HCEC 1CT (cell line): ENCODE measurements at regions not wholly inside any gene's neighbourhood (a gene's known extent, or its start where the extent isn't known, plus 50 kb on each side); places are given as distances from the start of the nearest gene placed in this dataset.
"Not testable (repeated sequence)": the region's sequence is repeated elsewhere in the genome, so short reads cannot be mapped to it uniquely, and the experiment has no call there.

Experiments
- DNase-seq: peaks from one replicate; pipeline ENCODE4 v3.0.0-alpha.2; 2017

DNA sequence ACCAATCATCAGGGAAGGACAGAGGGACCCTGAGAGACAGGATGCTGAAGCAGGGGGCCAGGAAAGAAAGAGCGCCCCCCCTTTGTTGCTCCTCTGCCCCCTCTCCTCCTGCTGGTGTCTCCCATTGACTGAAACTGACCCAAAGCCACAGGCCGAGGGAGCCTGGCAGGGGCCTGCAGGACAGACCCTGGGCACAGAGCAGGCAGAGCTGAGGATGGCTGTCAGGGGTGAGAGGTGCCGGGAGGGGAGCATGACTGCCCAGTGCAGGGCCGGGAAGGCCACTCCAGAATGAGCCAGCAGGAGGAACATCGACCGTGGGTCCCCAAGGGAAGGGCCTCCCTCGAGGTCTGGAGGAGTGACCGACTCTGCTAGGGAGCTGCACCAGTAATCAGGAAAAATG is 427.8 kb downstream of the PREX1 start:
- no peak for DNase-seq

DNA sequence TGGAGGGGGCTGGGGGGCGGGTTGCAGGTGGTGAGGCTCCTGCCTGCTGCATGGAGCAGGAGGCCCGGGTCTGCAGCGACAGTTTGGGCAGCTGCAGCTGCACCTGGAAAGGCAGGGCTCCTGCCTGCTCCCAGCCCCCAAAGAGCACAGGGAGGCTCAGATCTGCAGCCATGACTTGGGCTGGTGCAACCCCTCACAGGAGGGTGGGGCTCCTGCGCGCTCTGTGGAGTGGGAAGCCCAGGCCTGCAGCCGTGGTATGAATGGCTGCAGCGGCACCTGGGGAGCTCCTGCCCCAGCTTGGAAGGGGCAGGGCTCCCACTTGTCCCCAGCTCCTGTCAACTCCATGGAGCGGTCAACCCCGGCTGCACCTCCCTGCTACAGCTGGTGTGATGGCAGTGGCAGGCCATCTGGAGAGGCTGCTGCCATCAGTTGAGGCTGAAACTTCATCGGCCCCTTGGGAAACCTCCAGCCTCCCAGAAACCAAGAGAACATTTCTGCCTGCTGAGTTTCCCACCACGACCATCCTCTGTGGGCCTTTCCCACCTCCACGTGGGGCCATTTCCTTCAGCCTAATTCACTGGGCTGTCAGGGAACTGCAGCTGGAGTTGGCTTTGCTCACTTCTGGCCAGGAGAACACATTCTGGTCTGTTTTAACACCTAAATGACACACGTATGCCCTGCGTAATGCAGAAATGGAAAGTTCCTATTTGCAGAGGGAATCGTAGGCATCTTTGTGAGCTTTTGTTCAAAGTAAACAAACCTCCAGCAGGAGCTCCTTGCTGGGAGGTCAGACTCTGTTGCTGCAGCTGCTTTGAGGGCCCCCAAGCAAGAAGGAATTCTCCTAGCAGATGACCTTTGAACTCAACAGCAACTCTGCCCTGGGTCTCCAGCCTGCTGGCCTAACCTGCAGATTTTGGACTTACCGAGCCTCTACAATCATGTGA is 429.0 kb downstream of the PREX1 start:
- no peak for DNase-seq

DNA sequence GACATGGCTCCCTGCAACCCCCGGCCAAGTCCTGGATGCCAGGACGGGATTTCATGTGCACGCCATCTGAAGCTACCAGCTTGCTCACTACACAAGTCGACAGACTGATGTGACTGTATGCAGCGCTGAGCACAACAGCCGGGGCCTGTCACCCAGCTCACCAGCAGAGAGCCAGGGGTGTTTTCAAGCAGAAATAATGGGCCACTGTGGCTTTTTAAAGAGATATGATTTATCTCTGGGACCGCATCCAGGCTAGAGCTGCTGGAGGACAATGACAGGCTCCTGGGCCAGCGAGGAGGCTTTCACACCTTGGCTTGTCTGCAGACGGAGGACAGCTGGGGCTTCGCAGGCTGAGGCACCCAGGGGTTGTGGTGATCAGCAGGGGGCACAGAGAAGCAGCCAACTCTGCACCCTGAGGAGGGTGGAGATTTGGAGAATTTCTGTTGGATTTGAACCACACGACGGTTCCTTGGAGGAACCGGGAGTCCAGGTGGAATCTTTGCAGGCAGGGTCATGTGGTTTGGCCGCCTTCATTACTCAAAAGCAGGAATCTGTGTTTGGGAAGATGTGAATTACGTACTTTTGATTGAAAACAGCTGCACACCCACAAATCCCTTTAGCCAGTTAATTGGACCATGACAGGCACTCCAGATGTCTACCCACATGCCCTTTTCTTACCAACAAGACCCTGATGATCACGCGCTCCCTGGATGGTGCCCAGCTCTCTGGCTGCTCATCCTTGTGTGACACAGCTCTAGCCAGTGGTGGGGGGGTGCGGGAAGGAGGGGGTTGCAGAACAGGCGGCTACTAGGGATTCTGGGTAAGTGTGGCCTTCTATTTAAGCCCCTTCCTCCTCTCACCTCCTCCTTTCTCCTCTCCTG is 430.6 kb downstream of the PREX1 start:
- not testable (repeated sequence) for DNase-seq

DNA sequence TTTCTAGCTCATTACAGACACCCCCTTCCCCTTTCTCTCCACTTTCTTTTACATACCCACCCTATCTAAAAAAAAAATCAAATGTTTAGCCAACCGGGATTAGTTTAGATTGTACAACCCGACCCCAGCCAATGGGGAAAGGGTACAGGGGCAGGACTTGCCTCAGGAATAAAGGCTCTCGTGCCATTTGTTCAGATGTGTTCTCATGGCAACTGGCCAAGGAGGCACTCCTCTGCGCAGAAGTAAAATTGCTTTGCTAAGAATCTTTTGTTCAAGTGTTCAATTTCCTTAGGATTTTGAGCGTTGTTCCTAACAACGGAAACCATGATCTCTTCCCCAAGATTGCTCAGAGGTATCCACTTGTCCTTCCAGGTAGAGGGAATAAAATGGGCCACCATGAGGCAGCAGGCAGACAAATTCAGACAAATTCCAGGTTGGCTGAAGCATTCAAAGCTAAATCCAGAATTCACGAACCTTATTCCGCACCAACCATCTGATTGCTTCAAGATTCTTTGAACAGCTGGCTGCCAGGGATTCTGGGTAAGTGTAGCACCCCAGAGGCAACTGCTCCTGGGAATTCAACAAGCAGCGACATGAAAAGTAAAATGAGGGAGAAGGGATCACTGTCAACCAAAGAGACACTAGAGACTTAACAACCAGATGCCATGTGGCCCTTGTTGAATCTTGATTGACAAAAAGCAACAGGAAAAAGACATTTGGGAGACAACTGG is 431.8 kb downstream of the PREX1 start:
- DNase-seq: no peak

DNA sequence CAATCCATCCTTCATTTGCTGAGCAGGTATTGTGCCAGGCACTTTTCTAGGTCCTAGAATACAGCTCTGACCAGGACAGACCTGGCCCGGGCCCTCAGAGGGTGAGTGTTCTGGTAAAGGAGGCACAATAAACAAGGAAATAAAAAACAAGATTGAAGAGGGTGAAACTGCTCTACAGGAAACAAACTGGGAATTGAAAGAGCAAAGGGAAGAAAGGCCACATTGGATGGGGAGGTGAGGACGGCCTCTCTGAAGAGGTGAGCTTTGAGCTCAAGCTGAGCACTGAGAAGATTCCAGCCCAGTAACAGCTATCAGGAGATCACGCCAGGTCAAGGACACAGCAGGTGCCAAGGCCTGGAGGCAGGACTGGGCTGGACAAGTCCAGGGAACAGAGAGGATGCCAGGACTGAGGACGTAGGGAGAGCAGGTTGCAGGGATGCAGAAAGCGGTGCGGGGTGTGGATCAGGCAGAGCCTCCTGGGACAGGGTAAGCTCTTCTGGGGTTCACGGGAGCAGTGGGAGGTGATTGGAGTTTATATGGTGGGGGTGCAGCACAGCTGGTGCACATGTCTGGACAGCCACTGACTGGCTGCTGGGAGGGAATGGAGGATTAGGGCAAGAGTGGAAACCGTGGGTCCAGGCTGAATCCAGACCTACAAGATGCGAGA is 433.3 kb downstream of the PREX1 start:
- DNase-seq: no peak

DNA sequence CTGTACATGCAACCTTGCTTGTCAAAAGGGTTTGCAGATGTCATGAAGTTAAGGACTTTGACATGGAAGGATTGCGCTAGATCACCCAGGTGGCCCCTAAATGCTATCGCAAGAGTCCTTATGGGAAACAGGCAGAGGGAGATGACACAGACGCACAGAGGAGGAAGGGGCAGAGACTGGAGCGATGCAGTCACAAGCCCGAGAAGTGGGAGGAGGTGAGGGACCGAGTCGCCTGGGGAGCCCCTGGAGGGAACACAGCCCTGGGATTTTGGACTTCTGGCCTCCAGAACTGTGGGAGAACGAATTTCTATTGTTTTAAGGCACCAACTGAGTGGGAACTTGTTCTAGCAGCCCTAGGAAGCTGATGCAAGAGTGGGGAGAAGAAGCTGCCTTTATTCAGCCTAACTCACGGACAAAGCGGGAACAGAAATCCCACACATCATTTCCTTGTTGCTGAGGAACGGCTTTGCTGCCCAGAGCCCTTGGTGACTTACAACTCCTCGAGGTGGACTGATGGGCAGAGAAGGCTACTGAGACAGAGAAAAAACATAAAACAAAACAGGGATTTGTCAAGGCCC is 434.0 kb downstream of the PREX1 start:
- DNase-seq: no peak

DNA sequence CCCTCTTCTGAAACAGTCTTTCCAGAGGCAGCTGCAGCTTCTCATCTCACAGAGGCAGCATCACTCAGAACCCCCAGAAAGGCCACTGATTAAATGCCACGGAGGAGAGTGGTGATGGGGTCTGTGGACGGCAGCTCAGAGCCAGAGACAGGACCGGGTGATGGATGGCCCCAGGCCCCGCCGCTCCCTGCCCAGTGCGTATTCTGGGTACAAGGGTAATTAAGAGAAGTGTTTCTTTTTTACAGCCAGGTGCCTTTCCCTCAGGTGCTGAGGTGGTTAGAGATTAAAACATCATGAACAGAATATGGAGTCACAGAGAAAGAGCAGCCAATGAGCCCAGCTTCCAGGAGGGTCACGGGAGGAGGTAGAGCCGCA is 434.5 kb downstream of the PREX1 start:
- no peak for DNase-seq

DNA sequence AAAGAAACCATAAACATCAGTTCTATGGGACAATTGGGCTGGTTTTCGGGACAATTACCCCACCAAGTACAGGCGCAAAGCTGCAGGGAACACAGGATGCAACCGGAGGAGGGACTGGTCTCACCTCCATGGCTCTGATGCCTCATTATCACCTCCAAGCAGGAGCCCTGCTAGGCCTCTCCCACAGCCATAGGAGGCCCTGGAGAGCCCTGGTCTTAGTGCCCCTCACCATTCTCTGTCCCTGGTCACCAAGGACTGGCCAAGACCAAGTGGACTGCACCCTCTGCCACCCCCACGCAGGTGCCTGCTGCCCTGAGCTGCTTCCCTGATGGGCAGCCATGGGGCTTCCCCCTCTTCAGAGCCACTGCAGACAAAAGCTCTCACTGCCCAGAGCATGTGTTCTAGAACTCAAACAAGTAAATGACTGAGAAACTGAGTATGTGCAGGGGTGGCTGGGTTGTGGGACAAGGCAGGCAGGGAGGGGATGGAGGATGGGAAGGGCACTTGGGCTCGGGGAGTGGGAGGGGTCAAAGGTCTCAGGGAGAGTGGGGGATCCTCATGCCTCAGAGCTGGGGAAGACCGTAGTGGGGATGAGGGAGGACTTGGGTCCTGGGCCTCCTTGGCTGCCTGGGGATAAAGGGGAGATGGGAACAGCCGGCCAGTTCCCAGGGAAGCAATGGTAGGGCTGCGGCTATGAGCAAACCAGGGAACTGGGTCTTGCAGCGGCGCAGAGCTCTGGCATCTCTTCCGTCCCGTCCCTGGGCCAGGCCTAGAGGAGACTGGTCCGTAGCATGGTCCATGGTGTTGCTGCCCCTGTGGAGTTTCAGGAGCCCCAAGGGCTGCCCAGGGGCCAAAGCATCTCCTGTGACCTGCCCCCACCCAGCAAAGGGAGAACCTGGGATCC is 435.1 kb downstream of the PREX1 start:
- no peak for DNase-seq

DNA sequence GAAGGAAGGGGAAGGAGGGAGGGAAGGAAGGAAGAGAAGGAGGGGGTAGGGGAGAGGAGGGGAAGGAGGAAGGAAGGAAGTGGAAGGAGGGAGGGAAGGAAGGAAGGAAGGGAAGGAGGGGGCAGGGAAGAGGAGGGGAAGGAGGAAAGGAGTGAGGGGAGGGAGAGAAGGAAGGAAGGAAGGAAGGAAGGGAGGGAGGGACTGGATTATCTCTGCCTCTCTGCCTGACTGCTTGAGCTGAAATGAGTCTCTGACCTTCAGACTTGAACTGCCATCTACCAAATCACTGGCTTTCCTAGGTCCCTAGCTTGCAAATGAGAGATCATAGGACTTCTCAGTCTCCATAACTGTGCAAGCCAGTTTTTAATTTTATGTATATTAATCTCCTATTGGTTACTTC is 436.8 kb downstream of the PREX1 start:
- DNase-seq: no peak

DNA sequence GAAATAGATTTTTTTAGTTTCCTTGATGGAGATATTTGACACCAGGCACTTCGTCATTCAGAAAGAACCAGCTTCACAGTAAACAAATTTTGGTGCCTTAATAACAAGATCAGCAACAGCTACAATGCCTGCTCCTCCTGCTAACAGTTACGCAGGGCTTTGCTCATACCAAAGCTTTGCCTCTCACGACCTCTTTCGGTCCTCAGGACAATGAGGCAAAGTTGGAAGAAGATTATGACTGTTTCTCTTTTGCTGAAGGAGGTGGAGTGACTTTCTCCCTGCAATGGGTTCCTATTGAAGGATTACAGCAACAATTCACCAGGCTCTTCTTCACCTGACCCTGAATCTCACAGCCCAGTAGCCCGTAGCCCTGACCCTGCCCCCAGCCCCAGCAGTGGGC is 440.1 kb downstream of the PREX1 start:
- DNase-seq: no peak

DNA sequence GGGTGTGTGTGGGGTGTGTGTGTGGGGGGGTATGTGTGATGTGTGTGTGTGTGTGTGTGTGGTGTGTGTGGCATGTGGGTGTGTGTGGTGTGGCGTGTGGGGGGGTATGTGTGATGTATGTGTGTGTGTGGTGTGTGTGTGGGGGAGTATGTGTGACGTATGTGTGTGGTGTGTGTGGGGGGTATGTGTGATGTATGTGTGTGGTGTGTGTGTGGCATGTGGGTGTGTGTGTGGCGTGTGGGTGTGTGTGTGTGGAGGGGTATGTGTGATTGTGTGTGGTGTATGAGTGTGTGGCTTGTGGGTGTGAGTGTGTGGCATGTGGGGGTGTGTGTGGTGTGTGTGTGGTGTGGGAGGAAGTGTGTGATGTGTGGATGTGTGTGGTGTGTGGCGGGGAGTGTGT is 442.3 kb downstream of the PREX1 start:
- DNase-seq: no peak

DNA sequence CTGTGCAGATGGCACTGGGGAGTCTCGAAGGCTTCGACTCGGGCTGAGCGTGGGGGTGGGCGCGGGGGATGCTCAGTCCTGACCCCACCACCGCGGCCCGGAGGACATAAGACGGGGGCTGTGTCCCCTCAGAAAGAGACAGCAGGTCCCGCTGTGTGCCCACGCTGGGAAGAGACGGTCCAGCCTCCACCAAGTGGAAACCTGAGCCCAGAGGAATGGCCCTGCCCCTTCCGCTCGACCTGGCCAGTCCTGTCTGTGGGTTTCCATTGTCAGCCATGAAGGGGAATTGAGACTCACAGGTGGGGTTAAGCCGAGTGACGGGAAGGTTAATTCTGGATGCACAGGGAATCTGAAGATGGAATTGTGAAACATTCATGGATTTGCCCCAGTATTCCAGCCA is 442.7 kb downstream of the PREX1 start:
- no peak for DNase-seq

DNA sequence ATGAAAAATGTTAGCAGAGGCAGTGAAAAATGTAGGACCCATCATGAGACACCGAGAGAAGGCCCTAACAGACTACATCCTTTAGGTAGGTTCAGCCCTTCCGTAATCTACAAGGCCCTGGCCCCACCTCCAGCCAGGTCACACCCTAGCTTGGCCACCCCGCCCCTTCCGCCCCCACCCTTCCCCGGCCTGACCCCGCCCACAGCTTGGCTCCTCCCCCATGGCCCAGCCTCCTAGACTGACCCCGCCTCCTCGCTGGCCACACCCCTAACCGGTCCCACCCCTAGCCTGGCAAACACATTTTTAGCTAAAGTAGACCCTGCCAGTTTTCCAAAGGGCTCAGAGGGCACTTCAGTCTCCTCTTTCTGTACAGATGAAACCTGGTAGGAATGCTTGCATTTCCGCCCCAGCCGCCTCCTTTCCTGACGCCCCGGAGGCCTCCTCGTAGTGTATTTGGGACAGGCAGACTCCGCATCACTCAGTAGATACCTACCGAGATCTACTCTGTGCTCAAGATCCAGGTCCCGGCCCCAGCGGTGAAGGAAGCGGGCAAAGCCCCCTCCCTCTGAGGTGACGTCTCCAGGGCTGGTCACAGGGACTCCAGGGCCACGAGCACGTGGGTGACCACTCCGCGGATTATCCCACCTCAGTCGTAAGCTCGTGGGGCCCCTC is 443.5 kb downstream of the PREX1 start:
- DNase-seq: no peak

DNA sequence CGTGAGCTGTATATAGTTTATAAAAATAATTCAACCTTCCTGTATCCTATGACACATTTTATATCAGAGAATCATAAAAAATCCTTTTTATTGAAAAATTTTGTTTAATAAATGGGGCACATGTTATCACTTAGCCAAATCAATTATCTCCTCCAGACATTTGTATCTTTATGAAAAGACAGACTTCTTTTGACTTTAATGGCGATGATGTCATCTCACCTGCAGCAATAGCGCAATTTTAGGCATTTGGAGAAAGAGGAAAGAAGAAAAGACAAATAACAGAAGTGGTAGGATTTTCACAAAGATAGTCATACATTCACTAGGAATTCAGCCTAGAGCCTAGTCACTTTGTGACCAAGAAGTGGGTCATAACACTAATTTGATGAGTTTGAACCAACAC is 444.5 kb downstream of the PREX1 start:
- no peak for DNase-seq

DNA sequence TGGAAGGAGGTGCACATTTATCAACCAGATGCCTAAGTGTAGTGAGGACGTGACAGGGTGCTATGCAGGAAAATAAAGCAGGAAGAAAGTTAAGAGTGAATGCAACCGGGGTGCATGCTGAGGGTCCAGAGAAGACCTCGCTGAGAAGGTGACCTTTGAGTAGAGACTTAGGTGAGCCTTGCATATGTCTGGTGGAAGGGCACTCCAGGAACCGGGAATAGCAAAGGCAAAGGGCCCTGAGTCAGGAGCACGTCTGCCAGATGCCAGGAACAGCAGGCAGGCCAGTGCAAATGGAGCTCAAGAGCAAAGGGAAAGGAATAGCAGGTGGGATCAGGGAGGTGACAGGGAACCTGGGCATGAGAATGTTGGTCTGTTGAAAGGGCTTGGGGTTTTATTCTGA is 445.5 kb downstream of the PREX1 start:
- no peak for DNase-seq

DNA sequence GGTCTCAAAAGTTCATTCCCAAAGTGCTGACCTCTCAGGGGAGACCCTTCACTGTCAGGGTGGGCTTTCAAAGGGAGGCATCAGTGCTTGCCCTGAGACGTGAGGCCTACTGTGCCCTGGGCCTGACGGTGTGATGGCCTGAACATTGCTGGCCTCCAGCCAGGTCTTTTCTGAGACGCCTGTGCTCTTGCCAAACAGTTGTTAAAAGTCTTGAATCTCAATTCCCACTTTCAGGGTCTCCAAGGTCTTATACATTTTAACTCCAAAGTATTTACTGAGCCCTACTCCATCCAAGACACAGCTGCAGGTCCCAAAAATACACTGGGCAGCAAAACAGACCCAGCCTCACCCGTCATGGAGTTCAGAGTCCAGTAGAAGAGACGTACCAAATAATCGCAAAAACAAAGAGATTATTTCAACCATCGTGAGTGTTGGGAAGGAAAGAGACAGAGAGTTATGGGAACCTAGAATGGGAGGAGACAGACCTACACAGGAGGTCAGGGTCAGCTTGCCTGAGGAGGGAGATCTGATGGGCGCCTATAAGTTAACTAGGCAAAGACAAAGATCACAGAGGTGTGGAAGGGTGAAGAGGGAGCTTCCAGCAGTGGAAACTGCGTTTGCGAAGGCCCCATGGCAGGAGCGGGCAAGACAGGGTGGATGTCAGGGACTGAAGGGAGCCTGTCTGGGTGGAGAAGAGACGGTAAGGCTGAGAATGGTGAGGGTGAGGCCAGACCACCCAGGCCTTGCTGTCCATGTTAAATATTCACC is 446.3 kb downstream of the PREX1 start:
- no peak for DNase-seq

DNA sequence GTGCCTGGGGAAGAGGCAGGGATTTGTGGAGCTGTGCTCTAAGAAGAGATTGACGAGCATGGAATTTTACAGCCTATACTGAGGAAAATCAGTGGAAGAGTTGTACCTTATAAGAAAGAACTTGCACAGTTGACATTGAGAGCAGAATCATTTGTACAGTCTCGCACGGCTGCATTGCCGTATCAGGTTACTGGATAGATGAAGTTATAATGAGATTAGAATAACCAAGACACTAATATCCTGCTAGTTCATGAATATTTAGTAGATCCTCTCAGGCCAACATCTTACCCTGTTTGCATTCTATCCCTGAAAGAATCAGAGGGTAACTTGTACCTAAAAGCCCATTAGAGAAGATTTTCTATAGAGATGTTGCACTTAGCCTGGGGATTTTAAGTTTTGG is 447.1 kb downstream of the PREX1 start:
- no peak for DNase-seq

DNA sequence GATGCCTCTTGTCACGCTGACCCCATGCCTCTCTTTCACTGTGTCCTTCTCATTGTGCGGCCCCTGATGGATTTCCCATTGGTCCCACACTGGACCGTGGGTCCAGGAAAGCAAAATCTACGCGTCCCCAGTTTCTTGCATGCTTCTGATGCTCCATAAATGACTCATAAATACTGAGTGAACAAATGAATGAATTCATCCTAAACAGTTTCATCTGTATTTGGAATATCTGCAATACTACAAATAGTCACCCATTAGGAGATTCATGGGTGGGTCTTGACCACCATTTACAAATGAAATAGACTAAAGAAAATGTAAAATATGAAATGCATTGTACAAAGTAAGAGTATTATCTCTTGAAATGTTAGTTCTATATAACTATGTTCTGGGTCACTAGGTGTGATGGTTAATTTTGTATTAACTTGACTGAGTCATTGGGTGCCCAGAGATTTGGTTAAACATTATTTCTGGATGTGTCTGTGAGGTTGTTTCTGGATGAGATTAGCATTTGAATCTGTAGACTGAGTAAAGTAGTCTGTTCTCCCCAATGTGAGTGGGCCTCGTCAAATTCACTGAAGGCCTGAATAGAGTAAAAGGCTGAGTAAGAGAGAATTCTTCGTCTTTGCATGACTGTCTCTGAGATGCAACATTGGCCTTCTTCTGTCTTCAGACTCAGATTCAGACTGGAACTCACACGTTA is 448.7 kb downstream of the PREX1 start:
- DNase-seq: no peak

DNA sequence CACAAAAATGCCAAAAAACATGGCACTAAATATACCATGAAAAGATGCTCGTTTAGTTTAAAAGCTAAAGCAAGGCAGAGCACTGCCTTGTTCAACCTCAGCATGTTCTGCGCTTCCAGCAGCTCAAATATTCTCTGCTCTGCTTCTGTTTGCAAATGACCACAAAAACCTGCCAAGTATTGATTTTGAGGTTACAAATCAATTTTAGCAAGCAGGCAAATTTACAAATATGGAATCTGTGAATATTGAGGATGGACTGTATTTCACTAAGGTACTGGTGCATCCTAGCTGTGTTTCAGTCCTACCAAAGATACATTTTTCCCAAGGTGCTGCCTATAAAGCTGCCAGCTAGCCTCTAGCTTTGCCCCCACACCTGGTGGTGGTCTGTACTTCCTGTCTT is 449.9 kb downstream of the PREX1 start:
- no peak for DNase-seq
